ENCODE measurements at regions not wholly inside any gene's neighbourhood (a gene's known extent, or its start where the extent isn't known, plus 50 kb on each side); places are given as distances from the start of the nearest gene placed in this dataset.
"Not testable (repeated sequence)": the region's sequence is repeated elsewhere in the genome, so short reads cannot be mapped to it uniquely, and the experiment has no call there.

DNA sequence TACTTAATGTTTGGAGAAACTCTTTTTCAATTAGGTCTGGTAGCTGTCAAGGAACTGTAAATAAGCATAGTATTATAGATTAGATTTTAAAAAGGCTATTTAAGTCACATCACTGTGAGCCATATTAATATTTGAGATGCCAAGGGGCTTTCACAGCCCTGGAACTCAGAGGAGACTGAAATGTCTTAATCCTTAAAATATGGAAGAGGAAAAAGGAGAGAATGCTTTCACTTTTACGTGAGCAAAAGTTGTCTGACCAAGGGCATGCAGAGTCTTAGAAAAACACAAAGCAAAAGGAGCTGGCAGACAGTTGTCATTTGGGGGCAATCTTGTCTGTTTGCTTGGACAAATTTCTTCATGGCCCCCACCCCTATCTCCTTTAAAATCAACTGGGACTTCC lies 253.2 kb upstream of the IGFBP7 start:
- H3K9me3 Mint-ChIP-seq = no peaks in the 10 kb centered on the region
- no peaks in the 10 kb centered on the region for H3K36me3 Mint-ChIP-seq (ENCODE audit: low read depth)
- H3K4me3 Mint-ChIP-seq = no peak overlapping the region
- peaks cover 6% of the 10 kb centered on the region for H3K4me1 Mint-ChIP-seq
- TF ChIP-seq, protein P1, sequence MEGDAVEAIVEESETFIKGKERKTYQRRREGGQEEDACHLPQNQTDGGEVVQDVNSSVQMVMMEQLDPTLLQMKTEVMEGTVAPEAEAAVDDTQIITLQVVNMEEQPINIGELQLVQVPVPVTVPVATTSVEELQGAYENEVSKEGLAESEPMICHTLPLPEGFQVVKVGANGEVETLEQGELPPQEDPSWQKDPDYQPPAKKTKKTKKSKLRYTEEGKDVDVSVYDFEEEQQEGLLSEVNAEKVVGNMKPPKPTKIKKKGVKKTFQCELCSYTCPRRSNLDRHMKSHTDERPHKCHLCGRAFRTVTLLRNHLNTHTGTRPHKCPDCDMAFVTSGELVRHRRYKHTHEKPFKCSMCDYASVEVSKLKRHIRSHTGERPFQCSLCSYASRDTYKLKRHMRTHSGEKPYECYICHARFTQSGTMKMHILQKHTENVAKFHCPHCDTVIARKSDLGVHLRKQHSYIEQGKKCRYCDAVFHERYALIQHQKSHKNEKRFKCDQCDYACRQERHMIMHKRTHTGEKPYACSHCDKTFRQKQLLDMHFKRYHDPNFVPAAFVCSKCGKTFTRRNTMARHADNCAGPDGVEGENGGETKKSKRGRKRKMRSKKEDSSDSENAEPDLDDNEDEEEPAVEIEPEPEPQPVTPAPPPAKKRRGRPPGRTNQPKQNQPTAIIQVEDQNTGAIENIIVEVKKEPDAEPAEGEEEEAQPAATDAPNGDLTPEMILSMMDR (IDR thresholded peaks at IDR 0.05; ENCODE audit: unreplicated experiment in 3 of 3) = no peak
- no peak overlapping the region for H3K27ac Mint-ChIP-seq
- peaks cover 5% of the 10 kb centered on the region for H3K27me3 Mint-ChIP-seq (ENCODE audit: low read depth)

DNA sequence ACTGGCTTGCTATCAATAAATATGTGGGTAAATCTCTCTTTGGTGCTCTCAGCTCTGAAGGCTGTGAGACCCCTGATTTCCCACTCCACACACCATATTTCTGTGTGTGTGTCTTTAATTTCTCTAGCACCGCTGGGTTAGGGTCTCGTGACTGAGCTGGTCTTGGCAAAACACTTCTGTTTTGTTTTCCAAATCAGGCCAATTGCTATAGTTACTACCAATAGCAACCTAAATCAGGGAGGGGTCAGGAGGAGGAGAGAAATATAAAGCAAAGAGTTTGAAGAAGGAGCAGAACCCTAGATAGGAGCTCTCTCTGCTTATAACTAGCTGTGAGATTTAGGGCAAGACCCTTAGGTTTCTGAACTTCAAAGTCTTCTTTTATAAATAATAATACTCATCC lies 250.5 kb upstream of the IGFBP7 start:
- Mint-ChIP-seq H3K27me3 (ENCODE audit: low read depth) (no peaks in the 10 kb centered on the region), H3K36me3 (ENCODE audit: low read depth) (no peaks in the 10 kb centered on the region), H3K27ac (no peak overlapping the region), H3K4me3 (no peak overlapping the region), H3K4me1 (peaks cover 6% of the 10 kb centered on the region), H3K9me3 (no peaks in the 10 kb centered on the region)
- TF ChIP-seq, protein P1 (IDR thresholded peaks at IDR 0.05; ENCODE audit: unreplicated experiment in 3 of 3) = no peak

DNA sequence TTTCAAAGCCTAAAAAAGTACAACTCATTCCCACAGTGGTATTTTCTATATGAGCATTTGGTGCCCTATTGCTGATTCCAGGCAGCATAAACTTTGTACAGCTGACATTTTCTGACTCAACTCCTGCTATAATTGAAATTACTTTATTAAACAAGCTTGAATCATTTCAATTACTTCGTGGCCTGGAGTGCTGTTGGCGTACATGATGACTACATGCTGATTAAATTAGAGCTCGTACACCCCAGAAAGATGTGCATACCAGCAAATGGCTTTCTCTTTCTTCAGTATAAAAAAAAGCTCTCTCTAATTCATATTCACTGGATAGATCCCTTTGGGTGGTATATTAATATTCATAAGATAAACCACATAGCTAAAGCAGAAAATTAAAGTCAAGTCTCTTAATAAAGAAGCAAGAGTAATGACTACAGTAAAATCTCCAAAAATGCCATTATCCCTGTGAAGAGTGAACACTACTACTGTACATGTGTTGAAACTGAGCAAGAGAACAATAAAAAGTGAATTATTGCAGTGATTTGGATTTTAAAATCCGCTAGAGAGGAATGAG lies 245.0 kb upstream of the IGFBP7 start:
- H3K9me3 Mint-ChIP-seq = no peaks in the 10 kb centered on the region
- H3K27ac Mint-ChIP-seq = no peak overlapping the region
- TF ChIP-seq, protein P1 (IDR thresholded peaks at IDR 0.05; ENCODE audit: unreplicated experiment in 3 of 3) = no peak
- no peak overlapping the region for H3K4me3 Mint-ChIP-seq
- no peaks in the 10 kb centered on the region for H3K27me3 Mint-ChIP-seq (ENCODE audit: low read depth)
- H3K4me1 Mint-ChIP-seq = no peaks in the 10 kb centered on the region
- no peaks in the 10 kb centered on the region for H3K36me3 Mint-ChIP-seq (ENCODE audit: low read depth)

DNA sequence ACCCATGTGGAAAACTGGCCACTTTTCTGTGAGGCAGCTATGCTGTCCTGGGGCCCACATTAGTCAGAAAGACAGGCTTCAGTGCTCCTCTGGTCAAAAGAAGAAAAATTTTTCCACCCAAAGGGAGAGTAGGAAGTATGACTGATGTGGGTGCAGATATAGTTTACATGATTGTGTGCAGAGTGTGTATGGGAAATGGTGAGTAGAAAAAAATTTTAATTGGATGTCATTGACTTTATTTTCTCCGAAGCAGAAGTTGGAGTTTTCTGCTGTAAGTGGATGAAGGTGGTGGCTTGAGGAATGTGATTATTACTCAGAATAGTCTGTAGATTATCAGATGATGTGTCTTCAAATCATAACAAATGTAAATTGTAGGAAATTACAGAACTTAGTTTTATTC lies 241.5 kb upstream of the IGFBP7 start:
- H3K4me1 Mint-ChIP-seq = no peaks in the 10 kb centered on the region
- H3K27ac Mint-ChIP-seq = no peak overlapping the region
- no peaks in the 10 kb centered on the region for H3K27me3 Mint-ChIP-seq (ENCODE audit: low read depth)
- no peaks in the 10 kb centered on the region for H3K9me3 Mint-ChIP-seq
- TF ChIP-seq, protein P1 (IDR thresholded peaks at IDR 0.05; ENCODE audit: unreplicated experiment in 3 of 3) = no peak
- no peak overlapping the region for H3K4me3 Mint-ChIP-seq
- H3K36me3 Mint-ChIP-seq (ENCODE audit: low read depth) = no peaks in the 10 kb centered on the region

DNA sequence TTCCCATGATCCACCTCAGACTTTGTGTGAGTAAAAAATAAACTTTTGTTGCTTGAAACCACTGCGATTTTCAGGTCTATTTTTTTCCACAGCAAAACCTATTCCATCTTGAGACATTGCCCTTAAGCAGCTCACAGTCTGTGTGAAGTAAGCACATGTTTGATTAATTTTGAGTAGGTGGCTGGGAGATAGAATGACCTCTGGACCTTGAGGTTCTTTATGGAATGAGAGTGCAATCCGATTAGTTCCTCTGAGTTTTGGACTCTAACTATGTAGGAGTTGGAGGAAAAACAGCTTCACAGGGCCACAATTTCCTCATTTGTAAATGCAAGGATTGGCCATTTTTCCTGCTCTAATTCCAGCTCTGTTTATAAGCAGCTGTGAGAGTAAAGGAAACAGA lies 234.1 kb upstream of the IGFBP7 start:
- Mint-ChIP-seq H3K4me3 (no peak overlapping the region), H3K27ac (peak overlapping the region in 1 of 3 experiments; percentile 38), H3K27me3 (ENCODE audit: low read depth) (no peaks in the 10 kb centered on the region), H3K4me1 (no peaks in the 10 kb centered on the region), H3K36me3 (ENCODE audit: low read depth) (no peaks in the 10 kb centered on the region), H3K9me3 (no peaks in the 10 kb centered on the region)
- TF ChIP-seq, protein P1 (IDR thresholded peaks at IDR 0.05; ENCODE audit: unreplicated experiment in 3 of 3) = no peak

DNA sequence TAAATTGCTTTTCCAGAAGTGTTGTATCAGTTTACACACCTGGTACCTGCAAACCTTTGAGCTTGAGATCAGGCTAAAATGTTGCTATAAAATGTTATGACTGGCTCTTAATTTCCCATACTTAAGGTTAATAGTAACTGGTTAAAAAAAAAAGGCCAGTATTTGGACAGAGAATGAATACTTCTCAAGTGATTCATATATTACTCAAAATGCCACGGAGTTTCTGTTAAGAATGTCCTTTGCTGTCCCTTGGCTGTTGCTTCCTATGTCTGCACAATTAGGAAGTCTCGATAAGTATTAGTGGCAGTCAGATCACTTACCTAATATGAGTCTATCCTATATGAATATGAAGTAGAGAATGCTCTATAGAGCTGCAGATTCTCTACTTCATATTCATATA lies 232.2 kb upstream of the IGFBP7 start:
- H3K9me3 Mint-ChIP-seq = no peaks in the 10 kb centered on the region
- no peak overlapping the region for H3K27ac Mint-ChIP-seq
- TF ChIP-seq, protein P1 (IDR thresholded peaks at IDR 0.05; ENCODE audit: unreplicated experiment in 3 of 3) = no peak
- H3K4me1 Mint-ChIP-seq = no peaks in the 10 kb centered on the region
- no peaks in the 10 kb centered on the region for H3K27me3 Mint-ChIP-seq (ENCODE audit: low read depth)
- H3K36me3 Mint-ChIP-seq (ENCODE audit: low read depth) = no peaks in the 10 kb centered on the region
- H3K4me3 Mint-ChIP-seq = no peak overlapping the region

DNA sequence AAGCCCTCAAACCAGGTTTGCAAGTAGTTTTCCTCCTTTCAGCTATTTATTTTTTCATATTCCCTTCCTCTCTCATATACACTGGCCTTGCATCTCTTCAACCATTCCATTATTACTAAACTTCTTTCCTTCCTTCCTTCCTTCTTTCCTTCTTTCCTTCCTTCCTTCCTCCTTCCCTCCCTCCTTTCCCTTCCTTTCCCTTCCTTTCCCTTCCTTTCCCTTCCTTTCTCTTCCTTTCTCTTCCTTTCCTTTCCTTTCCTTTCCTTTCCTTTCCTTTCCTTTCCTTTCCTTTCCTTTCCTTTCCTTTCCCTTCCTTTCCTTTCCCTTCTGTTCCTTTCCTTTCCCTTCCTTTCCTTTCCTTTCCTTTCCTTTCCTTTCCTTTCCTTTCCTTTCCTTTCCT lies 228.7 kb upstream of the IGFBP7 start:
- H3K36me3 Mint-ChIP-seq (ENCODE audit: low read depth); H3K4me3 Mint-ChIP-seq; H3K27me3 Mint-ChIP-seq (ENCODE audit: low read depth); H3K27ac Mint-ChIP-seq; H3K9me3 Mint-ChIP-seq; H3K4me1 Mint-ChIP-seq: not testable (repeated sequence)
